Brain microvascular endothelial cell (primary cell): ENCODE measurements at regions not wholly inside any gene's neighbourhood (a gene's known extent, or its start where the extent isn't known, plus 50 kb on each side); places are given as distances from the start of the nearest gene placed in this dataset.
"Not testable (repeated sequence)": the region's sequence is repeated elsewhere in the genome, so short reads cannot be mapped to it uniquely, and the experiment has no call there.

ENCODE experiments used
- DNase-seq: peaks from one replicate; pipeline ENCODE4 v3.0.0-alpha.2; 2020
- H3K27ac ChIP-seq: fragments of 250-450 bp; sonication (Bioruptor Pico); 2 replicates; pipeline ENCODE4 v1.5.1; 2020; ENCODE audit warnings: mild to moderate bottlenecking, moderate library complexity
- H3K27me3 ChIP-seq: fragments of 250-450 bp; sonication (Bioruptor Pico); replicated peaks from 2 replicates; pipeline ENCODE4 v1.5.1; 2020; ENCODE audit warnings: mild to moderate bottlenecking
- H3K36me3 ChIP-seq: fragments of 250-450 bp; sonication (Bioruptor Pico); replicated peaks from 2 replicates; pipeline ENCODE4 v1.5.1; 2020; ENCODE audit warnings: mild to moderate bottlenecking
- H3K4me3 ChIP-seq: 2 replicates; pipeline ENCODE4 v1.5.1; 2011; ENCODE audit warnings: low read depth, mild to moderate bottlenecking, control low read depth, low read length, moderate library complexity
- CTCF ChIP-seq: IDR thresholded peaks from 2 replicates; pipeline ENCODE4 v1.5.1; 2011; ENCODE audit warnings: low read depth, mild to moderate bottlenecking, moderate library complexity, low read length, control low read depth, inconsistent platforms; ENCODE audit errors: missing control alignments
- in situ Hi-C: cut with HindIII; loops from 2 replicates; pipeline ENCODE4 v1.10.0; 2017; ENCODE audit warnings: low sequenced_read_pairs, low pct_ligation_motif_present

DNA sequence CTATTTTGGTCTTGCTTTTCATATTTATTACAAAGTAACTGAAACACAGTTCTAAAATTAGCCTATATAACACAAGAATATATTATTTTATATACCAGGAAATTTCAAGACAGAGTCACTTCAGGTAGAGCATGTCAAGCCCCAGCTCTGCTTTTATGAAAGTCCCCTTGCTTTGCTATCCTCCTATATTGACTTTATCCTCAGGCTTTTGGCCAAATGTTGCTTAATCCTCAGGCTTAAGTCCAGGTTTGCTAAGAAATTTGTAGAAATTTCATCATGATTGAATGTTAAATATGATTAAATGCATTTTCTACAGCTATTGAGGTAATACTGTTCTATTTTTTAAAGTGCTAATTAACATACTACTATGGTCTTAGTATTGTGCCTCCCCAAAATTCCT is 227.6 kb downstream of the FZD1 start:
- no peak overlapping the region for H3K27ac ChIP-seq
- no peaks in the 10 kb centered on the region for H3K27me3 ChIP-seq
- TF ChIP-seq CTCF: no peak
- in situ Hi-C loops: no loop called here
- no peak overlapping the region for H3K4me3 ChIP-seq
- no peaks in the 10 kb centered on the region for H3K36me3 ChIP-seq
- no peak for DNase-seq

GRCh38 chr7:91492317-91492716 is 228.1 kb downstream of the FZD1 start:
- Histone ChIP-seq H3K4me3 (no peak overlapping the region), H3K27ac (no peak overlapping the region), H3K27me3 (no peaks in the 10 kb centered on the region), H3K36me3 (no peaks in the 10 kb centered on the region)
- in situ Hi-C loops: no loop called here
- DNase-seq: no peak
- TF ChIP-seq CTCF: no peak

GRCh38 chr7:91492773-91493172 is 228.5 kb downstream of the FZD1 start:
- no peak overlapping the region for H3K27ac ChIP-seq
- no peaks in the 10 kb centered on the region for H3K27me3 ChIP-seq
- in situ Hi-C loops: no loop called here
- no peaks in the 10 kb centered on the region for H3K36me3 ChIP-seq
- DNase-seq: no peak
- TF ChIP-seq CTCF: no peak
- no peak overlapping the region for H3K4me3 ChIP-seq

DNA sequence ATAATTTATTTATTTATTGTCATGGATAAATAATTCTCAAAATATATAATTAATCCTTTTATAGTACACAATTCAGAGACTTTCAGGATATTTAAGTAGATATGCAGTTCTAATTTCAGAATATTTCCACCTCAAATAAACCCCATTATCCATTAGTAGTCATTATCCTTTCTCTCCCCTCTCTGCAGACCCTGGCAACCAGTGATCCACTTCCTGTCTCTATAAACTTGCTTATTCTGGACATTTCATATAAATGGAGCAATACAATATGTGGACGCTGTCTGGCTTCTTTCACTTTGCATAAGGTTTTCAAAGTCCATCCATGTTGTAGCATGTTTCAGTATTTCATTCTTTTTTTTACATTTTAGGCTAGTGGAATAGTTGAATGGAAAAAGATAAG is 230.2 kb downstream of the FZD1 start:
- no peak for DNase-seq
- in situ Hi-C loops: no loop called here
- no peak overlapping the region for H3K27ac ChIP-seq
- no peak for TF ChIP-seq CTCF
- no peaks in the 10 kb centered on the region for H3K27me3 ChIP-seq
- no peak overlapping the region for H3K4me3 ChIP-seq
- H3K36me3 ChIP-seq: no peaks in the 10 kb centered on the region

GRCh38 chr7:91496251-91496820 is 232.1 kb downstream of the FZD1 start:
- no peak for DNase-seq
- H3K27ac ChIP-seq: no peak overlapping the region
- no peak for TF ChIP-seq CTCF

DNA sequence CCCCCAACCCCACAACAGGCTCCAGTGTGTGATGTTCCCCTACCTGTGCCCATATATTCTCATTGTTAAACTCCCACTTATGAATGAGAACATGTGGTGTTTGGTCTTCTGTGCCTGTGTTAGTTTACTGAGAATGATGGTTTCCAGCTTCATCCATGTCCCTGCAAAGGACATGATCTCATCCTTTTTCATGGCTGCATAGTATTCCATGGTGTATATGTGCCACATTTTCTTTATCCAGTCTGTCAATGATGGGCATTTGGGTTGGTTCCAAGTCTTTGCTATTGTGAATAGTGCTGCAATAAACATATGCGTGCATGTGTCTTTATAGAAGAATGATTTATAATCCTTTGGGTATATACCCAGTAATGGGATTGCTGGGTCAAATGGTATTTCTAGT is 233.0 kb downstream of the FZD1 start:
- H3K36me3 ChIP-seq, H3K4me3 ChIP-seq, DNase-seq, H3K27ac ChIP-seq, in situ Hi-C loops, H3K27me3 ChIP-seq: not testable (repeated sequence)

More at GRCh38 chr7:91496251-91496820, 232.1 kb downstream of the FZD1 start:
- in situ Hi-C loops: no loop called here
- no peaks in the 10 kb centered on the region for H3K27me3 ChIP-seq
- H3K36me3 ChIP-seq: no peaks in the 10 kb centered on the region
- no peak overlapping the region for H3K4me3 ChIP-seq
